ENCODE measurements at regions not wholly inside any gene's neighbourhood (a gene's known extent, or its start where the extent isn't known, plus 50 kb on each side); places are given as distances from the start of the nearest gene placed in this dataset.

DNA sequence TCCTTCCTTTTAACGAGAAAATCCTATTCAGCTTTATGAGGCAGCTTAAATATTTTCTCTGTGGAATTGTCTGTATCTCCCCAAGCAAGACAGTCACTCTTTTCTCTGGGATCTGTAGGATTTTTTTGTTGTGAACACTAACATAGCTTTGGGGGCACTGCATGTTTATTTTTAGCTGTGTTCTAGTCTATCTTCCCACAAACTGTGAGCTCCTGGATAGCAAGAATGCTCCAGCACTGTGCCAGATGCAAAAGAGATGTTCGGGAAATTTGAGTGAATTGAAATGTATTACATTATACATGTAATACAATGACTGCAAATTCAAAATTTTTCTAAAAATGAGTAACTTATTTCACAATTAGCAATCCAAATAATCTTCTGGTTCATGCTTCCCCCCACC, 282.2 kb downstream of the PLPP3 start:
- TF ChIP-seq, protein P1, sequence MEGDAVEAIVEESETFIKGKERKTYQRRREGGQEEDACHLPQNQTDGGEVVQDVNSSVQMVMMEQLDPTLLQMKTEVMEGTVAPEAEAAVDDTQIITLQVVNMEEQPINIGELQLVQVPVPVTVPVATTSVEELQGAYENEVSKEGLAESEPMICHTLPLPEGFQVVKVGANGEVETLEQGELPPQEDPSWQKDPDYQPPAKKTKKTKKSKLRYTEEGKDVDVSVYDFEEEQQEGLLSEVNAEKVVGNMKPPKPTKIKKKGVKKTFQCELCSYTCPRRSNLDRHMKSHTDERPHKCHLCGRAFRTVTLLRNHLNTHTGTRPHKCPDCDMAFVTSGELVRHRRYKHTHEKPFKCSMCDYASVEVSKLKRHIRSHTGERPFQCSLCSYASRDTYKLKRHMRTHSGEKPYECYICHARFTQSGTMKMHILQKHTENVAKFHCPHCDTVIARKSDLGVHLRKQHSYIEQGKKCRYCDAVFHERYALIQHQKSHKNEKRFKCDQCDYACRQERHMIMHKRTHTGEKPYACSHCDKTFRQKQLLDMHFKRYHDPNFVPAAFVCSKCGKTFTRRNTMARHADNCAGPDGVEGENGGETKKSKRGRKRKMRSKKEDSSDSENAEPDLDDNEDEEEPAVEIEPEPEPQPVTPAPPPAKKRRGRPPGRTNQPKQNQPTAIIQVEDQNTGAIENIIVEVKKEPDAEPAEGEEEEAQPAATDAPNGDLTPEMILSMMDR (IDR thresholded peaks at IDR 0.05): no peak
- no peak for TF ChIP-seq POLR2A (IDR thresholded peaks at IDR 0.05)

Data from ovary (tissue), 3 donors.